ENCODE measurements at regions not wholly inside any gene's neighbourhood (a gene's known extent, or its start where the extent isn't known, plus 50 kb on each side); places are given as distances from the start of the nearest gene placed in this dataset.

- no peak for FAIRE-seq
Observed at GRCh38 chr12:116461060-116461459, 98.1 kb upstream of the MAP1LC3B2 start.

GRCh38 chr12:116463366-116463765 is 95.8 kb upstream of the MAP1LC3B2 start:
- no peak for FAIRE-seq

- no peak for FAIRE-seq
Observed at GRCh38 chr12:116465407-116465806, 93.8 kb upstream of the MAP1LC3B2 start.

- no peak for FAIRE-seq
Observed at GRCh38 chr12:116465856-116466255, 93.3 kb upstream of the MAP1LC3B2 start.

- FAIRE-seq = no peak
Observed at GRCh38 chr12:116466536-116466935, 92.6 kb upstream of the MAP1LC3B2 start.

GRCh38 chr12:116469344-116469743 is 89.8 kb upstream of the MAP1LC3B2 start:
- no peak for FAIRE-seq

GRCh38 chr12:116471544-116471943 is 87.6 kb upstream of the MAP1LC3B2 start:
- no peak for FAIRE-seq

GRCh38 chr12:116472193-116472592 is 87.0 kb upstream of the MAP1LC3B2 start:
- FAIRE-seq = no peak

- no peak for FAIRE-seq
Observed at GRCh38 chr12:116473416-116473815, 85.8 kb upstream of the MAP1LC3B2 start.

- FAIRE-seq = no peak
Observed at GRCh38 chr12:116474331-116474730, 84.8 kb upstream of the MAP1LC3B2 start.

GRCh38 chr12:116474899-116475298 is 84.3 kb upstream of the MAP1LC3B2 start:
- FAIRE-seq = no peak

- no peak for FAIRE-seq
Observed at GRCh38 chr12:116476227-116476822, 82.9 kb upstream of the MAP1LC3B2 start.

- FAIRE-seq = no peak
Observed at GRCh38 chr12:116478243-116478773, 80.9 kb upstream of the MAP1LC3B2 start.

- FAIRE-seq = no peak
Observed at GRCh38 chr12:116480210-116480810, 78.9 kb upstream of the MAP1LC3B2 start.

- FAIRE-seq = no peak
Observed at GRCh38 chr12:116481726-116482125, 77.5 kb upstream of the MAP1LC3B2 start.

GRCh38 chr12:116482179-116482578 is 77.0 kb upstream of the MAP1LC3B2 start:
- FAIRE-seq = no peak

GRCh38 chr12:116482859-116483258 is 76.3 kb upstream of the MAP1LC3B2 start:
- no peak for FAIRE-seq

- no peak for FAIRE-seq
Observed at GRCh38 chr12:116483959-116484750, 75.0 kb upstream of the MAP1LC3B2 start.

GRCh38 chr12:116484807-116485206 is 74.4 kb upstream of the MAP1LC3B2 start:
- no peak for FAIRE-seq

- no peak for FAIRE-seq
Observed at GRCh38 chr12:116489116-116489515, 70.1 kb upstream of the MAP1LC3B2 start.

GRCh38 chr12:116490471-116490870 is 68.7 kb upstream of the MAP1LC3B2 start:
- no peak for FAIRE-seq

GRCh38 chr12:116492703-116493324 is 66.4 kb upstream of the MAP1LC3B2 start:
- FAIRE-seq = no peak

- FAIRE-seq = no peak
Observed at GRCh38 chr12:116495260-116495659, 63.9 kb upstream of the MAP1LC3B2 start.

Data from A204.1 (cell line).